Activated T-helper 2 cell treated with anti-CD3 and anti-CD28 coated beads, Interferon-gamma antibody, Interleukin-2, Interleukin-4, amounts not matched to agents 10 μg/mL and 5 μg/mL and 100 μg/mL, durations not matched to agents 14 hours and 24 hours and 36 hours (primary cell): ENCODE measurements at regions not wholly inside any gene's neighbourhood (a gene's known extent, or its start where the extent isn't known, plus 50 kb on each side); places are given as distances from the start of the nearest gene placed in this dataset.

Experiments used
- DNase-seq: peaks from one replicate; pipeline ENCODE4 v3.0.0; 2021; ENCODE audit warnings: low spot score
- H3K27ac Mint-ChIP-seq: one replicate; pipeline ENCODE4 v1.8.0; 2021; ENCODE audit warnings: mixed read lengths
- H3K27me3 Mint-ChIP-seq: one replicate; pipeline ENCODE4 v1.8.0; 2021; ENCODE audit warnings: low read depth, mixed read lengths
- H3K36me3 Mint-ChIP-seq: one replicate; pipeline ENCODE4 v1.8.0; 2021; ENCODE audit warnings: low read depth, mixed read lengths
- H3K4me1 Mint-ChIP-seq: one replicate; pipeline ENCODE4 v1.8.0; 2021; ENCODE audit warnings: low read depth, mixed read lengths
- H3K4me3 Mint-ChIP-seq: one replicate; pipeline ENCODE4 v1.8.0; 2021; ENCODE audit warnings: low read depth, mild to moderate bottlenecking, moderate library complexity, mixed read lengths
- H3K9me3 Mint-ChIP-seq: one replicate; pipeline ENCODE4 v1.8.0; 2021; ENCODE audit warnings: mixed read lengths
- intact Hi-C: fragments of 100-400 bp; cut with micrococcal nuclease; formaldehyde crosslinking; loops from one replicate; pipeline ENCODE4 v1.15.1; 2023

DNA sequence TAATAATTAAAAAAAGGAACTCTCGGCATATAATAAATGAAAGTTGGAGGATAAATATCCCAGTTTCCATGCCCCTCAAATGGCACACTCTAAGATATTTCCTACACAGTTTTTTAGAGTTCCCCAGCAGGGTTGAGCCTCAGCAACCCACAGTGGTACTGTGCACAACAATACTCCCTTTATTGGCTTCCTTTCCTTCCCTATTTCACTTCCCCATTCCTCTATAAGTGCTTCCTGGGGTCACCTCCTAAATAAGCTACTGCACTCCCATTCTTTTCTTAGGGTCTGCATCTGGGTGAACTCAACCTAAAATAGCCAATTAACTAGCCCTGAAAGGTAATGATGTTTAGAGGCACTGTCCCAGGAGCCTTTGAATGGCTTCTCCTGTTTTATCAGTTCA, 76.4 kb upstream of the NHS start:
- intact Hi-C loops = no loop called here
- no peak for DNase-seq
- Mint-ChIP-seq H3K9me3 (no peaks in the 10 kb centered on the region), H3K4me3 (no peak overlapping the region), H3K4me1 (no peaks in the 10 kb centered on the region), H3K36me3 (no peaks in the 10 kb centered on the region), H3K27me3 (no peaks in the 10 kb centered on the region), H3K27ac (no peak overlapping the region)

DNA sequence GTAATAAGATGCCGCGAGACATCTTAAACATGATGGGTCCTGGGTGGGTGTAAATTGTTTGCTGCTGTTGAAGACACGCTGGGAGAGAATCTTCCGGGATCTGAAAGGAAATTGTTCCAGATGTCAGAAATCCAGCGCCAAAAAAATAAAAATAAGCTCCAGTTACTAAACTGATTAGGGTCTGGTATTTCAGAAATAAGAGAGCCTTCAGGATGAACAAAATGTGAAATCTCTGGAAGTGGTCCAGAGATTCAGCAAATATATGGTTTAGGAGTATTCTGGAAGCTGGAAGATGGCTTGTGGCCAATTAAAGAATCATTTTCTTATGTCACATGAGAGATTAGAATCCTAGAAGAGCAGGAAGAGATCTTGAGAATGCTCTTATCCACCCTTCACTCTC, 75.8 kb upstream of the NHS start:
- no peak overlapping the region for H3K4me3 Mint-ChIP-seq
- no peak for DNase-seq
- intact Hi-C loops = no loop called here
- H3K36me3 Mint-ChIP-seq = no peaks in the 10 kb centered on the region
- H3K4me1 Mint-ChIP-seq = no peaks in the 10 kb centered on the region
- no peaks in the 10 kb centered on the region for H3K9me3 Mint-ChIP-seq
- no peaks in the 10 kb centered on the region for H3K27me3 Mint-ChIP-seq
- H3K27ac Mint-ChIP-seq = no peak overlapping the region

DNA sequence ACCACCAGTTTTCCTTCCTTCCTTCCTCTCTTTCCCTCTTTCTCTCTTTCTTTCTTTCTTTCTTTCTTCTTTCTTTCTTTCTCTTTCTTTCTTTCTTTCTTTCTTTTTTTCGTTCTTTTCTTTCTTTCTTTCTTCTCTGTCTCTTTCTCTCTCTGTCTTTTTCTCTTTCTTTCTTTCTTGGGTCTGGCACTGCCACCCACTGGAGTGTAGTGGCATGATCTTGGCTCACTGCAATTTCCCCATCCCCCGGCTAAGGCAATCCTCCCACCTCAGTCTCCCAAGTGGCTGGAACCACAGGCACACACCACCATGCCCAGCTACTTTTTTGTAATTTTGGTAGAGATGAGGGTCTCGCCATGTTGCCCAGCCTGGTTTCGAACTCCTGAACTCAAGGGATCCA, 51.6 kb upstream of the NHS start:
- no peaks in the 10 kb centered on the region for H3K27me3 Mint-ChIP-seq
- intact Hi-C loops = no loop called here
- no peaks in the 10 kb centered on the region for H3K36me3 Mint-ChIP-seq
- no peak overlapping the region for H3K4me3 Mint-ChIP-seq
- no peak for DNase-seq
- H3K27ac Mint-ChIP-seq = no peak overlapping the region
- no peaks in the 10 kb centered on the region for H3K9me3 Mint-ChIP-seq
- no peaks in the 10 kb centered on the region for H3K4me1 Mint-ChIP-seq
